Stomach smooth muscle (tissue), 2 donors: ENCODE measurements at regions not wholly inside any gene's neighbourhood (a gene's known extent, or its start where the extent isn't known, plus 50 kb on each side); places are given as distances from the start of the nearest gene placed in this dataset.

Experiments
- H3K27ac ChIP-seq: one replicate; pipeline ENCODE4 v1.7.0; 2013; ENCODE audit warnings: mild to moderate bottlenecking, low read length, inconsistent platforms
- H3K27me3 ChIP-seq, 2 donors: one replicate each; pipeline ENCODE4 v1.7.0; 2013; ENCODE audit warnings: low read length in 2 of 2; ENCODE audit not compliant: insufficient read depth in 2 of 2, control insufficient read depth in 1 of 2
- H3K36me3 ChIP-seq, 2 donors: one replicate each; pipeline ENCODE4 v1.7.0; 2013; ENCODE audit warnings: low read length in 2 of 2; ENCODE audit not compliant: control insufficient read depth in 2 of 2, insufficient read depth in 2 of 2
- H3K4me1 ChIP-seq: one replicate; pipeline ENCODE4 v1.7.0; 2013; ENCODE audit warnings: low read length; ENCODE audit not compliant: control insufficient read depth, insufficient read depth
- H3K4me3 ChIP-seq, 2 donors: one replicate each; pipeline ENCODE4 v1.7.0; 2013; ENCODE audit warnings: low read length in 2 of 2
- H3K9ac ChIP-seq, 2 donors: one replicate each; pipeline ENCODE4 v1.7.0; 2013; ENCODE audit warnings: low read length in 2 of 2, mild to moderate bottlenecking in 1 of 2
- H3K9me3 ChIP-seq, 2 donors: one replicate each; pipeline ENCODE4 v1.7.0; 2013; ENCODE audit warnings: low read length in 2 of 2; ENCODE audit not compliant: control insufficient read depth in 2 of 2
- donor health status: healthy.
- donor health status: Pancreatic carcinoma.

DNA sequence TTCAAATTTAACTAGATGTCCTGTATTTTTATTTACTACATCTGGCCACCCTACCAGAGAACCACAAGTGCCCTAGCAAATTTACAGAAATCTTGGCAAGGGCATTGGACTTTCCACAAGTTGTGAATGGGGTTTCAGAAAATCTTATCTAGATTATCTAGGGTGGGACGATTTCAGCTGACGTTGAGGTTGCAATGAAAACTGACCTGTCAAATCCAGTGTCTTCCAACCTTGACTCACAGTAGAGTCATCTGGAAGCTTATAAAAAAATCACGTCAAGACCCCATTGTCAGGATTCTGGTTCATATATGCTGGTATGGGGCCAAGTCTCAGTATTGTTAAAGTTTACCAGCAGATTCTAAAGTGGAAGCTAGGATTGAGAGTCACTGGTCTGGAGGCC lies 109.6 kb upstream of the ACTBL2 start:
- H3K4me1 ChIP-seq = no peaks in the 10 kb centered on the region
- no peak overlapping the region for H3K4me3 ChIP-seq
- H3K36me3 ChIP-seq = no peaks in the 10 kb centered on the region
- H3K27me3 ChIP-seq = no peaks in the 10 kb centered on the region
- H3K9ac ChIP-seq = no peak overlapping the region
- no peaks in the 10 kb centered on the region for H3K9me3 ChIP-seq
- no peak overlapping the region for H3K27ac ChIP-seq

DNA sequence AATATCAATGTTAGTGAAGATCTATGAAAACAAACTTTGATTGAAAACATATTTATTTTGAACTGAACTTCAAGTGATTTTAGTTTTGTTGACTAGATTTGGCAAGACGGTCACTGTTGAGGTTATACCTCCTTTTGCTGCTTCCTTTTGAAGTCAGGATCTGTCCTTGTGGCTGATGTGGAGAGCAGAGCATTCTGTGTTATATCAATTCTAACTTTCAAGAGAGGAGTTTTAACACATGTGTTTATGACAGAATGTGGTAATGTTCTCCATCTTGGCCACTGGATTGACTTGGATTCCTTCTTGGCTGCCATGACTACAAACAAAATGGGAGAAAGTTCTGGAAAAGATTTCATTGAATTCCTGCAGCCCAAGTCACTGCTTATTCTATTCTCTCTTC lies 104.0 kb upstream of the ACTBL2 start:
- H3K4me1 ChIP-seq = no peaks in the 10 kb centered on the region
- H3K9me3 ChIP-seq = no peaks in the 10 kb centered on the region
- H3K27ac ChIP-seq = no peak overlapping the region
- no peaks in the 10 kb centered on the region for H3K27me3 ChIP-seq
- no peaks in the 10 kb centered on the region for H3K36me3 ChIP-seq
- H3K9ac ChIP-seq = no peak overlapping the region
- H3K4me3 ChIP-seq = no peak overlapping the region

DNA sequence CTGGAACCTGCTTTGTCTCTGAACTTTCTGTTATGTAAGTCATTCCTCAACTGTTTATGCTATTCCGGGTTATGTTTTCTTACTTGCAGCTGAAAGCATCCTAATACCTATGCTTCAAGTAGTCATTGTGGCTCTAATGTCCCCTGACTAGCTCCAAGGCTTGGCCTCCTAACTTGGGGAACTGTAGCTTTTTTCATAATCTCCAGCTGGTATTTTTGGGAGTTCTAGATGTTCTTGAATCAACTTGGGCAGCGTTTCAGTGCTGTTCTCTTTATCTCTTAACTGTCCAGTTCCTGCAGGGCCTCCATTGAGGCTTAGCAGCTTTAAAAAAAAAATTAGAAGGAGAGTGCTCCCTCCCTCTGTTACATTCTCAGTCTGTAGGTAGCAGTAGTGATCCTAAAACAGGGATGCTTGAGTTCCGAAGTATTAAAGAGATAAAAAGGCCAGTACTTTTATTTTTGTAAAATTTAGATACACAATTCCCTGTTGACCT lies 100.0 kb upstream of the ACTBL2 start:
- Histone ChIP-seq H3K9me3 (no peaks in the 10 kb centered on the region), H3K27me3 (no peaks in the 10 kb centered on the region), H3K4me1 (no peaks in the 10 kb centered on the region), H3K4me3 (no peak overlapping the region), H3K9ac (no peak overlapping the region), H3K27ac (no peak overlapping the region), H3K36me3 (no peaks in the 10 kb centered on the region)

DNA sequence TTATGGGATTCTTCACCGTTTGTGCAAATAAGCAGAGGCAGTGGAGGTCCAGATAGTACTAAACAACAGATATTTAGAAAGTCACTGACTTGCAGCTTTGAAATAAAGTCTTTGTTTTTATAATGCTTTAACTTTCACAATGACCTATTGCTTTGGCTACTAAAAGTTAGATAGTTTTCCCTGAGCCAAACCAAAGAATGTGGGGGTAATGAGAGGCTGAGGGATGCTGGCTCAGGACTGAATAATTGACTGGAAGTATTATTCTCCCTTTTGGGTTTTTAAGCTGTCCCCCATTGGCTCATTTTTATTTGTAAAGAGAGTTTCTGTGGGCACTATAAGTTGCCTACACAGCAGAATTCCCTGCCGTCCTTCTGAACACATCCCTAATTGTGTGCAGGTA lies 99.2 kb upstream of the ACTBL2 start:
- Histone ChIP-seq H3K27me3 (no peaks in the 10 kb centered on the region), H3K9ac (no peak overlapping the region), H3K4me3 (no peak overlapping the region), H3K27ac (no peak overlapping the region), H3K36me3 (no peaks in the 10 kb centered on the region), H3K9me3 (no peaks in the 10 kb centered on the region), H3K4me1 (no peaks in the 10 kb centered on the region)

DNA sequence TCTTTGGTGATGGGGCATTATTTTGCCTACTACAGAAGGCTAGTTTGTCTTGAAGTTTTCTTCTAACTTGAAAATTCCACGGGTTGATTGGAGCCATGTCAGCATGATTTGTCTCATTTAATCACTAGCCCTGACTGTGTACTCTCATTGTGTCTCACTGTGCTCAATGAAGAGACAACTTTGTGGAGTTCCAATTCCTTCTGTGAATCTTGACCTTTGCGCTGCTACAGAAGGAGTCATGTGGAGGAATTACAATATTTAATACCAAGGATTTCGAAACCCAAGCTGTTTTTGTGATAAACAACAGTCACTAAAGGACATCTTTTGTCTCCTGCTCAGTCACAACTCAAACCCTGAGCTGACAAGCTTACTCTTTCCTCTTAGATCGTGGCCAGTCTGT lies 98.6 kb upstream of the ACTBL2 start:
- Histone ChIP-seq H3K9ac (no peak overlapping the region), H3K36me3 (no peaks in the 10 kb centered on the region), H3K9me3 (no peaks in the 10 kb centered on the region), H3K27me3 (no peaks in the 10 kb centered on the region), H3K4me1 (no peaks in the 10 kb centered on the region), H3K4me3 (no peak overlapping the region), H3K27ac (no peak overlapping the region)

DNA sequence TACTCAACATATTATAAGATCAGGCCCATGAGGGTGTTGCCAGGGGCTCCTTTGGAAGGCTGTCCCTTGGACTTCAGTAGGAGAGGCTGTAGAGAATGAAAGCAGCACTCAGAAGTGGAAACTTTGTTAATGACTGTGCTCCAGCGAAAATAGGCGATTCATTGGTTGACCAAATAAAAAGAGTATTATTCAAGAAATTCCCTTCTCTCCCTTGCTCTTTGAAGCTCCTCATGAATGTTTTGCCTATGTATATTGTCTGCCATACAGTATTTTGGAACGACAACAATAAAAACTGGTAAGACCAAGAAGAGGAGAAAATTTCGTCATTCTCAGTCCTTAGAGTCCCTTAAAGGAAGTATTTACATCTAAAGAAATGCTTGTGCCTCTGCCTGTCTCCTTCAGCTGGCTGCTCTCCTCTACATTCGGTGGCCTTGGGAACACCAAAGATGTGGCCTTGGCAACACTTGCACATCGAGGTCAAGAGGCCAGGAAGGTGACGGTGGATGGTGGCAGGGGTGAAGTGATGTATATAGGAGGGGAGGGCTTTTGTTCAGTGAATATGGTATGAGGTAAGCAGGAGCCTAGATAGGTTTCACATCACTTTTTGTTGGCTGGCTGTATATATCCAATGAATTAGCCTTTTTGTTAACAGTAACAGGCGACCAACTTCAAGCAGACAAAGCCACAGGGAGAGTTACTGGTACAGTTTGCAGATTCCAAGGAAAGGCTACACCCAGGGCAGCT lies 95.0 kb upstream of the ACTBL2 start:
- Histone ChIP-seq H3K36me3 (no peaks in the 10 kb centered on the region), H3K4me3 (no peak overlapping the region), H3K9ac (no peak overlapping the region), H3K9me3 (no peaks in the 10 kb centered on the region), H3K27ac (no peak overlapping the region), H3K4me1 (no peaks in the 10 kb centered on the region), H3K27me3 (no peaks in the 10 kb centered on the region)

DNA sequence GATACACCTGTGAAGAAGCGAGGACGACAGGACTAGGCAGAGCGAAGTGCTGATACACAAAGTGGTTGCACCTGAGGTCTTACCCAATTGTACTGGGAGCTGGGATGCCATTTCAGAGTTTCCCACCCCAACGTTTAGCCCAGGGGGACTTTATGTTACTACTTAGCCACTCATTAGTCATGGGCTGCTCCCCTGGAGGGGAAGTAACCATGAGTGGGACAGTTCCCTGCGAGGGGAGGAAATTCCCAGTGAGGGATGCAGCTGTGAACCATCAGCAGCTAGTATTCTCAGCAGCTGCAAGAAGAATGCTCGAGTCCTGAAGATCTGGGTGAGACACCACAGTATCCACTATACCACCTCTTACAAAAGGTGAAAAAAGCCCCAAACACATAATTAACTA lies 93.7 kb upstream of the ACTBL2 start:
- Histone ChIP-seq H3K4me3 (no peak overlapping the region), H3K27ac (no peak overlapping the region), H3K27me3 (no peaks in the 10 kb centered on the region), H3K9me3 (no peaks in the 10 kb centered on the region), H3K9ac (no peak overlapping the region), H3K4me1 (no peaks in the 10 kb centered on the region), H3K36me3 (no peaks in the 10 kb centered on the region)

DNA sequence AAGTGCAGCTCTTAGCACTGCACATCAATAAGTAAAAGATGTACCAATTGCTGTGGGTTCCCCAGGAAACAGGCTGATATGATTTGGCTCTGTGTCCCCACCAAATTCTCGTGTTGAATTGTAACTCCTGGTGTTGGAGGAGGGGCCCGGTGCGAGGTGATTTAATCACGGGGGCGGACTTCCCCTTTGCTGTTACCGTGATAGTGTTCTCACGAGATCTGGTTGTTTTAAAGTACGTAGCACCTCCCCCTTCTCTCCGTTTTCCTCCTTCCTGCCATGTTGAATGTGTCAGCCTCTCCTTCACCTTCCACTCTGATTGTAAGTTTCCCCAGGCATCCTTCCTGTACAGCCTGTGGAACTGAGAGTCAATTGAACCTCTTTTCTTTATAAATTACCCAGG lies 93.2 kb upstream of the ACTBL2 start:
- Histone ChIP-seq H3K27me3 (no peaks in the 10 kb centered on the region), H3K9me3 (peaks cover 0 to 3% of the 10 kb centered on the region in 2 donors), H3K4me1 (no peaks in the 10 kb centered on the region), H3K4me3 (no peak overlapping the region), H3K27ac (no peak overlapping the region), H3K9ac (no peak overlapping the region), H3K36me3 (no peaks in the 10 kb centered on the region)

DNA sequence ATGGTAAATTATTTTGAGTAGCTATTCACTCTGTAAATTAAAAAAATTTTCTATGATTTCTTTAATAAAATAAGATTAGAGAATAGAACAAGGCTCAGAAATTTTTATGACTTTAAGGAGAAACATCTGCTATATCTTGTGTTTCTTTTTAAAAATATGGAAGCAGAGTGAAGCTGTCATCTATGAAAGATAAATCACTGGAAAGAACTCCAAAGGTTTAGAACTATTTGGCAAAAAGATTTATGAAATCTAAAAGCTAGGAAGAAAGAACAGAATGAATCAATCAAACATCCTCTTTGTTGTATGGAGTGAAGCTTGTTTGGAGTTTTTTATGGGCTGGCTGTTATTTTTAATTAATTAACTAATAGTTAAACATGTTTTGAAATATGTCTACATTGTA lies 89.8 kb upstream of the ACTBL2 start:
- Histone ChIP-seq H3K9me3 (peaks cover 0 to 3% of the 10 kb centered on the region in 2 donors), H3K36me3 (no peaks in the 10 kb centered on the region), H3K9ac (no peak overlapping the region), H3K27ac (no peak overlapping the region), H3K4me1 (no peaks in the 10 kb centered on the region), H3K27me3 (no peaks in the 10 kb centered on the region), H3K4me3 (no peak overlapping the region)

DNA sequence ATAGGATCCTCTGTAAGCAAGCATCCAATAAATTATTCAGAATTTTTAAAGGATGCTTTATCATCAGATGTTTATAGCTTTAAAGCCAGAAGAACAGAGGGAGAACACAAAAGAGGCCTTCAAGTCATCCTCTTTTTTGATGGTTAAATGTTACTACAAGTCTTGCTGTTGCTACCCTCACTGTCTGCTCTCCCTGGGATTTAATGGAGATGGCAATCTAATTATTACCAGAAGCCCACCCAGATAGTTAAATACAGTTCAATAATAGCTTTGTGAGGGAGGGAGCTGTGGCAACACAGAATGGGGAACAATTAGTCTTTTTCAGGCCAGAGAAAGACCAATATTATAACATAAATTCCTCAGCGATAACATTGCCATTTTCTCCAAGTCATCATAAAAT lies 87.0 kb upstream of the ACTBL2 start:
- Histone ChIP-seq H3K4me3 (no peak overlapping the region), H3K9ac (no peak overlapping the region), H3K27ac (no peak overlapping the region), H3K36me3 (no peaks in the 10 kb centered on the region), H3K27me3 (no peaks in the 10 kb centered on the region), H3K4me1 (no peaks in the 10 kb centered on the region), H3K9me3 (peaks cover 0 to 3% of the 10 kb centered on the region in 2 donors)

DNA sequence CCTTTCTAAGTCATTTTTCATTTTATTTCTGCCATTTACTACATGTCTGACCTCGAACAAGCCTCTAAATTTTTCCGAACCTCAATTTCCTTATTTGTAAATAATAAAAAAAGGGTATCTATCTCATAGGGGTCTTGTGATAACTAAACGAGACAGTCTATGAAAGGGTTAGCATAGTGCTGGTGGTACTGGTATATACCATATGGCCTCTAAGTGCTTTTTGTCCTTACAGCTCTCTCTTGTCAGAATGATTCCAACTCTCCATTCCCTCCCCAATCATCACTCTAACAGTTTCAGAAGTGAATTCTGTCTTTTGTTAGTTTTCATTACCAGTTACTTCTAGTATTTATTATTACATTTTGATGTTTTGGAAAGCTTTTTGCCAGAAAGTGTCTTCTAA lies 85.5 kb upstream of the ACTBL2 start:
- H3K27ac ChIP-seq = no peak overlapping the region
- H3K4me1 ChIP-seq = no peaks in the 10 kb centered on the region
- peaks cover 0 to 3% of the 10 kb centered on the region in 2 donors for H3K9me3 ChIP-seq
- H3K36me3 ChIP-seq = no peaks in the 10 kb centered on the region
- H3K9ac ChIP-seq = no peak overlapping the region
- no peak overlapping the region for H3K4me3 ChIP-seq
- no peaks in the 10 kb centered on the region for H3K27me3 ChIP-seq
